ENCODE measurements at regions not wholly inside any gene's neighbourhood (a gene's known extent, or its start where the extent isn't known, plus 50 kb on each side); places are given as distances from the start of the nearest gene placed in this dataset.

GRCh38 chr13:39210961-39211534 is 172.8 kb downstream of the NHLRC3 start (continued):
- no peak for TF ChIP-seq ZBTB11 (CRISPR knock-in tag; IDR thresholded peaks at IDR 0.05)
- TF ChIP-seq FOXJ3 (CRISPR knock-in tag; IDR thresholded peaks at IDR 0.05): no peak
- TF ChIP-seq LEF1 (IDR thresholded peaks at IDR 0.05): no peak
- TF ChIP-seq ZNF785 (CRISPR knock-in tag; IDR thresholded peaks at IDR 0.05): no peak
- no peak for TF ChIP-seq ZC3H11A (IDR thresholded peaks at IDR 0.05; ENCODE audit: low read depth, low read length)
- TF ChIP-seq SNRNP70 (optimal IDR thresholded peaks at IDR 0.05; ENCODE audit: low read depth, low read length): no peak

GRCh38 chr13:39215971-39216370 is 177.7 kb downstream of the NHLRC3 start:
- ChIA-PET POLR2A (no interaction called here), CTCF (ENCODE audit: low intra/inter-chr PET ratio) (no interaction called here)
- no peaks in the 10 kb centered on the region for H3K4me1 ChIP-seq (replicated peaks in 1 of 2; ENCODE audit: control insufficient read depth in 2 of 2, insufficient read depth in 2 of 2, low read length in 2 of 2)
- H3K79me2 ChIP-seq (ENCODE audit: control insufficient read depth, insufficient read depth, low read length): no peaks in the 10 kb centered on the region
- FAIRE-seq: no peak
- H4K20me1 ChIP-seq (replicated peaks; ENCODE audit: control insufficient read depth, insufficient read depth, low read length): no peaks in the 10 kb centered on the region
- H3K27me3 ChIP-seq (ENCODE audit: control insufficient read depth in 2 of 2, insufficient read depth in 2 of 2, low read length in 2 of 2): no peaks in the 10 kb centered on the region
- 2% methylated on average over 8 of the region's 8 CpGs for WGBS (ENCODE audit: insufficient coverage, low coverage, missing lambda C conversion rate)
- no peaks in the 10 kb centered on the region for H3K9me1 ChIP-seq (ENCODE audit: control insufficient read depth, insufficient read depth, low read length)
- no peak overlapping the region for H3K27ac ChIP-seq (ENCODE audit: extremely low read depth, low read depth, low read length)
- no peak overlapping the region for H3K4me3 ChIP-seq
- no peak overlapping the region for H3K4me2 ChIP-seq (ENCODE audit: insufficient read depth, low read length)
- intact Hi-C loops (cut with micrococcal nuclease): no loop called here
- TF ChIP-seq MTF1 (CRISPR knock-in tag; IDR thresholded peaks at IDR 0.05; ENCODE audit: borderline replicate concordance) (no peak), BRD9 (IDR thresholded peaks at IDR 0.05; ENCODE audit: low read depth, partially characterized antibody) (no peak), NR2F6 (CRISPR knock-in tag; IDR thresholded peaks at IDR 0.05) (no peak), MAZ (CRISPR knock-in tag; conservative IDR thresholded peaks at IDR 0.05 in 1 of 2, IDR thresholded peaks at IDR 0.05 in 1 of 2) (no peak), E2F4 (CRISPR knock-in tag; IDR thresholded peaks at IDR 0.05; ENCODE audit: low read depth) (no peak), ZNF274 (IDR thresholded peaks at IDR 0.05; ENCODE audit: borderline replicate concordance, low read depth, low read length) (no peak), GATAD2A (IDR thresholded peaks at IDR 0.05) (no peak), PCBP2 (IDR thresholded peaks at IDR 0.05; ENCODE audit: low read depth, low read length, poor library complexity, severe bottlenecking) (no peak)
- H3K9me3 ChIP-seq (replicated peaks; ENCODE audit: control insufficient read depth, insufficient read depth, low read depth, low read length): no peaks in the 10 kb centered on the region
- H2AFZ ChIP-seq (ENCODE audit: low read depth, low read length): no peak overlapping the region
- DNase-seq (ENCODE audit: extremely low read depth in 1 of 4, low spot score in 3 of 4): no peak
- in situ Hi-C loops (cut with MboI): no loop called here
- no peaks in the 10 kb centered on the region for H3K36me3 ChIP-seq (ENCODE audit: control insufficient read depth, insufficient read depth, low read length)
- BruUV-seq (replicated peaks): no TSS peak
- ATAC-seq: no peak
- no peak overlapping the region for H3K9ac ChIP-seq (ENCODE audit: insufficient read depth in 1 of 2, low read depth in 2 of 2, low read length in 2 of 2)
